ENCODE measurements at regions not wholly inside any gene's neighbourhood (a gene's known extent, or its start where the extent isn't known, plus 50 kb on each side); places are given as distances from the start of the nearest gene placed in this dataset.

DNA sequence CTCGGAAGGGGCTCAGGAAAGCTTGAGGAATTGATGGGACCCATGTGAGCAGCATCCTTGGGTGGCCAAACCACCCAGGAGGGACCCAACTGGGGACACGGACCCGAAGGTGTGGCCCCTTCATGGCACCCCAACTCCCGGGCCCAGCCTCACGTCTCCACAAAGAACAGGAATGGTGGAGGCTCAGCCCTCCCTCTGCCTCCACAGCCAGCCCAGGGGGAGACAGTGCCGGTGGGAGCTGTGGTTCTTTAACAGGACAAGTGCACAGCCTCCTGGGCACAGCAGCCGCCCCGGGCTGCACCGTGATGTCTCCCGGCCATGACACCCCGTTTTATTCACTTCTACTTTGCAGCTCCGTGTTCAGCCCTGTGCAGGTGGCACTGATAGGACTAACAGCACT lies 587.2 kb downstream of the BRD1 start:
- H3K27ac ChIP-seq: no peak overlapping the region
- TF ChIP-seq, protein P1, sequence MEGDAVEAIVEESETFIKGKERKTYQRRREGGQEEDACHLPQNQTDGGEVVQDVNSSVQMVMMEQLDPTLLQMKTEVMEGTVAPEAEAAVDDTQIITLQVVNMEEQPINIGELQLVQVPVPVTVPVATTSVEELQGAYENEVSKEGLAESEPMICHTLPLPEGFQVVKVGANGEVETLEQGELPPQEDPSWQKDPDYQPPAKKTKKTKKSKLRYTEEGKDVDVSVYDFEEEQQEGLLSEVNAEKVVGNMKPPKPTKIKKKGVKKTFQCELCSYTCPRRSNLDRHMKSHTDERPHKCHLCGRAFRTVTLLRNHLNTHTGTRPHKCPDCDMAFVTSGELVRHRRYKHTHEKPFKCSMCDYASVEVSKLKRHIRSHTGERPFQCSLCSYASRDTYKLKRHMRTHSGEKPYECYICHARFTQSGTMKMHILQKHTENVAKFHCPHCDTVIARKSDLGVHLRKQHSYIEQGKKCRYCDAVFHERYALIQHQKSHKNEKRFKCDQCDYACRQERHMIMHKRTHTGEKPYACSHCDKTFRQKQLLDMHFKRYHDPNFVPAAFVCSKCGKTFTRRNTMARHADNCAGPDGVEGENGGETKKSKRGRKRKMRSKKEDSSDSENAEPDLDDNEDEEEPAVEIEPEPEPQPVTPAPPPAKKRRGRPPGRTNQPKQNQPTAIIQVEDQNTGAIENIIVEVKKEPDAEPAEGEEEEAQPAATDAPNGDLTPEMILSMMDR (IDR thresholded peaks at IDR 0.05): no peak
- no peaks in the 10 kb centered on the region for H3K4me1 ChIP-seq (ENCODE audit: control insufficient read depth in 1 of 2, low read depth in 2 of 2)
- no peaks in the 10 kb centered on the region for H3K36me3 ChIP-seq
- H3K9me3 ChIP-seq: no peaks in the 10 kb centered on the region
- H3K4me3 ChIP-seq: no peak overlapping the region
- ATAC-seq (ENCODE audit: insufficient number of reproducible peaks, low FRiP score, low read depth): no peak
- DNase-seq (ENCODE audit: low spot score): no peak
- H3K27me3 ChIP-seq (replicated peaks; ENCODE audit: insufficient read depth): no peaks in the 10 kb centered on the region

DNA sequence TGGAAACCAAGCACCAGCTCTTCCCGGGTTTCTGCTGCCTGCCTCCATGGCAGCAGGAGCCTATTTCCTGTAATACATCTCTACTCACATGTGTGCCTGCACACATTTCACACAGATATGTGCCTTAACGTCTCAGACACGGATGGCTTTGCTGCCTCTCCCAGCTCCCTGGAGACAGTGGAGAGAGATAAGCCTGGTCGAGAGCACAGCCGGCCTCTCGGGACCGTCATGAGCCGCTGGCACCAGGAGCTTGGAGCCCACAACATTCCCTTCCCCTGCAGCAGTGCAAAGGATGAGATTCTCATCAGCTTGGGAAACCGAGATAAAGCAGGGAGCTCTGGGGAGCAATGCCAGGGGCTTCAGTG lies 587.7 kb downstream of the BRD1 start:
- no peak overlapping the region for H3K27ac ChIP-seq
- DNase-seq (ENCODE audit: low spot score) (no peak), ATAC-seq (ENCODE audit: insufficient number of reproducible peaks, low FRiP score, low read depth) (no peak)
- no peaks in the 10 kb centered on the region for H3K27me3 ChIP-seq (replicated peaks; ENCODE audit: insufficient read depth)
- no peaks in the 10 kb centered on the region for H3K4me1 ChIP-seq (ENCODE audit: control insufficient read depth in 1 of 2, low read depth in 2 of 2)
- H3K4me3 ChIP-seq: no peak overlapping the region
- H3K36me3 ChIP-seq: no peaks in the 10 kb centered on the region
- no peaks in the 10 kb centered on the region for H3K9me3 ChIP-seq
- TF ChIP-seq, protein P1 (IDR thresholded peaks at IDR 0.05): no peak

- DNase-seq (ENCODE audit: low spot score): no peak
- no peaks in the 10 kb centered on the region for H3K36me3 ChIP-seq
- no peaks in the 10 kb centered on the region for H3K27me3 ChIP-seq (replicated peaks; ENCODE audit: insufficient read depth)
- H3K4me3 ChIP-seq: no peak overlapping the region
- H3K4me1 ChIP-seq (ENCODE audit: control insufficient read depth in 1 of 2, low read depth in 2 of 2): no peaks in the 10 kb centered on the region
- no peak overlapping the region for H3K27ac ChIP-seq
- no peaks in the 10 kb centered on the region for H3K9me3 ChIP-seq
- TF ChIP-seq, protein P1 (IDR thresholded peaks at IDR 0.05): no peak
- no peak for ATAC-seq (ENCODE audit: insufficient number of reproducible peaks, low FRiP score, low read depth)
Observed at GRCh38 chr22:49239264-49240015, 588.2 kb downstream of the BRD1 start.

- Histone ChIP-seq H3K27me3 (replicated peaks; ENCODE audit: insufficient read depth) (no peaks in the 10 kb centered on the region), H3K27ac (no peak overlapping the region), H3K4me1 (ENCODE audit: control insufficient read depth in 1 of 2, low read depth in 2 of 2) (no peaks in the 10 kb centered on the region), H3K36me3 (no peaks in the 10 kb centered on the region), H3K4me3 (no peak overlapping the region), H3K9me3 (no peaks in the 10 kb centered on the region)
- no peak for DNase-seq (ENCODE audit: low spot score)
- ATAC-seq (ENCODE audit: insufficient number of reproducible peaks, low FRiP score, low read depth): no peak
- TF ChIP-seq, protein P1 (IDR thresholded peaks at IDR 0.05): no peak
Observed at GRCh38 chr22:49238181-49239141, 589.2 kb downstream of the BRD1 start.

DNA sequence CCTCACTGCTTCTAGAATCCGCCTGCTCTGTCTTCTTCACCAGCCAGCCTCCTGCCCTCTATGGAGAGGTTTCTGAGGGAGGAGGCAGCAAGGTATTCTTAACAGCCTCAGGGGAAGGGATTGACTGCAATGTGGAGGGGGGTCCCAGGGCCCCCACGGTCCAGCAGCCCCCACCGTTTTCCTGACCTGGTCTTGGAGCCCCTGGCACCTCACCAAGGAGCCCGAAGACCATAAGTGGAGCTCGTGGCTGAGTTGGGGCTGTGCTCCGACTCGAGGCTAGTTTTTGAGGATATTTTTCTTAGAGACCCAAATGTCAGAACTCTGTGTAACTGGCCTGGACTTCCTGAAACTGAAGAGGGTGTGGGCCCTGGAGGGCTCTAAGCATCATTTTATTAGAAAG lies 590.0 kb downstream of the BRD1 start:
- H3K4me3 ChIP-seq: no peak overlapping the region
- no peaks in the 10 kb centered on the region for H3K4me1 ChIP-seq (ENCODE audit: control insufficient read depth in 1 of 2, low read depth in 2 of 2)
- no peaks in the 10 kb centered on the region for H3K9me3 ChIP-seq
- no peaks in the 10 kb centered on the region for H3K27me3 ChIP-seq (replicated peaks; ENCODE audit: insufficient read depth)
- TF ChIP-seq, protein P1 (IDR thresholded peaks at IDR 0.05): no peak
- no peaks in the 10 kb centered on the region for H3K36me3 ChIP-seq
- ATAC-seq (ENCODE audit: insufficient number of reproducible peaks, low FRiP score, low read depth): no peak
- H3K27ac ChIP-seq: no peak overlapping the region
- DNase-seq (ENCODE audit: low spot score): no peak
